ENCODE measurements at regions not wholly inside any gene's neighbourhood (a gene's known extent, or its start where the extent isn't known, plus 50 kb on each side); places are given as distances from the start of the nearest gene placed in this dataset.

GRCh38 chr6:15089569-15090144 is 156.2 kb upstream of the JARID2 start:
- no peaks in the 10 kb centered on the region for H3K36me3 ChIP-seq (ENCODE audit: control insufficient read depth in 1 of 2, insufficient read depth in 2 of 2, low read length in 2 of 2)
- no TSS peak for BruUV-seq (replicated peaks)
- DNase-seq (ENCODE audit: low read depth, low spot score) (no peak), ATAC-seq (no peak)
- no peak overlapping the region for H3K4me2 ChIP-seq (ENCODE audit: low read length)
- no peak overlapping the region for H3K9ac ChIP-seq (ENCODE audit: low read length)
- POLR2A ChIA-PET: no interaction called here
- no peak overlapping the region for H3K4me3 ChIP-seq (replicated peaks in 1 of 2; ENCODE audit: low read depth in 1 of 2, low read length in 2 of 2)
- intact Hi-C loops (cut with micrococcal nuclease): no loop called here
- no peaks in the 10 kb centered on the region for H4K20me1 ChIP-seq (ENCODE audit: insufficient read depth)
- no peak overlapping the region for H2AFZ ChIP-seq (ENCODE audit: low read depth, low read length, poor library complexity, severe bottlenecking)
- CTCF ChIA-PET: no interaction called here
- H3K9me2 ChIP-seq (ENCODE audit: insufficient read depth): no peaks in the 10 kb centered on the region
- TF ChIP-seq RAD21 (IDR thresholded peaks at IDR 0.05; ENCODE audit: low read depth) (no peak), ELF1 (IDR thresholded peaks at IDR 0.05; ENCODE audit: borderline replicate concordance, low read depth) (no peak), POLR2AphosphoS5 (IDR thresholded peaks at IDR 0.05; ENCODE audit: low read depth, low read length) (no peak), JUND (IDR thresholded peaks at IDR 0.05) (no peak), CBX3 (IDR thresholded peaks at IDR 0.05; ENCODE audit: low read depth) (no peak), YY1 (IDR thresholded peaks at IDR 0.05; ENCODE audit: extremely low read depth, insufficient replicate concordance, low read depth, low read length) (no peak), SP1 (IDR thresholded peaks at IDR 0.05; ENCODE audit: low read depth) (no peak)
- no peak overlapping the region for H3K27ac ChIP-seq (ENCODE audit: low read depth, low read length)
- no peaks in the 10 kb centered on the region for H3K27me3 ChIP-seq (ENCODE audit: insufficient read depth, low read length)
- no peaks in the 10 kb centered on the region for H3K79me2 ChIP-seq (ENCODE audit: insufficient read depth, low read length)
- no peaks in the 10 kb centered on the region for H3K9me3 ChIP-seq (ENCODE audit: control insufficient read depth in 1 of 2, insufficient read depth in 1 of 2, low read depth in 1 of 2, low read length in 2 of 2)
- H3K4me1 ChIP-seq (ENCODE audit: control insufficient read depth in 1 of 2, insufficient read depth in 2 of 2, low read length in 2 of 2): no peaks in the 10 kb centered on the region
- RAD21 ChIA-PET (ENCODE audit: low non-redundant PET in 1 of 2, low total read pairs in 2 of 2, uncharacterized antibody in 2 of 2, unreplicated experiment in 2 of 2): no interaction called here

DNA sequence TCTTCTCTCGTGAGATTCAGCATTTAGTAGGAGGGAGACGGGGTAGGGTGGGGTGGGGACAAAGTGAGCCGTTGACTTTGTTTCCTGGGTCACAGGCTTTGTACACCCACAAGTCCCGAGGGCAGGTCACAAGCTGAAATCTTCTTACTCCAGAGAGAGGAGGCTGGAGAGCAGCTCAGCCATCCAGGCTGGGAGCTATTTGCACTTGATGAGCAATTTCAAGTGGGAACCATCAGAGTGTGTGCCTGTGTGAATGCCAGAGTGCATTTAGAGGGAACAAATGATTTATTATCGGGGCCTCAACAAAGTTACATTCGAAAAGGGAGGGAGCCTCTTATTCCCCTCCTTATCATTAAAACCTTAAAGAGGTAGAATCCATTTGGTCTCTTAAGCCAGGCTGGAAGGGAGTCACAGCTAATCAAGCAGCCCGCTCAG is 155.7 kb upstream of the JARID2 start:
- Histone ChIP-seq H4K20me1 (ENCODE audit: insufficient read depth) (no peaks in the 10 kb centered on the region), H3K9me2 (ENCODE audit: insufficient read depth) (no peaks in the 10 kb centered on the region), H3K9me3 (ENCODE audit: control insufficient read depth in 1 of 2, insufficient read depth in 1 of 2, low read depth in 1 of 2, low read length in 2 of 2) (no peaks in the 10 kb centered on the region), H3K36me3 (ENCODE audit: control insufficient read depth in 1 of 2, insufficient read depth in 2 of 2, low read length in 2 of 2) (no peaks in the 10 kb centered on the region), H3K4me3 (replicated peaks in 1 of 2; ENCODE audit: low read depth in 1 of 2, low read length in 2 of 2) (no peak overlapping the region), H3K27me3 (ENCODE audit: insufficient read depth, low read length) (no peaks in the 10 kb centered on the region), H3K4me1 (ENCODE audit: control insufficient read depth in 1 of 2, insufficient read depth in 2 of 2, low read length in 2 of 2) (no peaks in the 10 kb centered on the region), H3K4me2 (ENCODE audit: low read length) (no peak overlapping the region), H2AFZ (ENCODE audit: low read depth, low read length, poor library complexity, severe bottlenecking) (no peak overlapping the region), H3K9ac (ENCODE audit: low read length) (no peak overlapping the region), H3K79me2 (ENCODE audit: insufficient read depth, low read length) (no peaks in the 10 kb centered on the region), H3K27ac (ENCODE audit: low read depth, low read length) (no peak overlapping the region)
- intact Hi-C loops (cut with micrococcal nuclease): no loop called here
- RAD21 ChIA-PET (ENCODE audit: low non-redundant PET in 1 of 2, low total read pairs in 2 of 2, uncharacterized antibody in 2 of 2, unreplicated experiment in 2 of 2): no interaction called here
- POLR2A ChIA-PET: no interaction called here
- CTCF ChIA-PET: no interaction called here
- BruUV-seq (replicated peaks): no TSS peak
- no peak for ATAC-seq
- no peak for DNase-seq (ENCODE audit: low read depth, low spot score)
- no peak for TF ChIP-seq ZNF274 (IDR thresholded peaks at IDR 0.05; ENCODE audit: low read depth, low read length)
- no peak for TF ChIP-seq FOSL1 (IDR thresholded peaks at IDR 0.05; ENCODE audit: low read depth)

All from HCT116 (cell line).